SH-SY5Y (cell line): ENCODE measurements at regions not wholly inside any gene's neighbourhood (a gene's known extent, or its start where the extent isn't known, plus 50 kb on each side); places are given as distances from the start of the nearest gene placed in this dataset.

ENCODE experiments used
- GATA2 ChIP-seq: IDR thresholded peaks from 2 replicates; pipeline ENCODE4 v1.6.1; 2011; ENCODE audit warnings: mild to moderate bottlenecking, low read depth, low read length
- GATA3 ChIP-seq: IDR thresholded peaks from 2 replicates; pipeline ENCODE4 v1.6.1; 2011; ENCODE audit warnings: low read depth, mild to moderate bottlenecking, low read length, moderate library complexity

DNA sequence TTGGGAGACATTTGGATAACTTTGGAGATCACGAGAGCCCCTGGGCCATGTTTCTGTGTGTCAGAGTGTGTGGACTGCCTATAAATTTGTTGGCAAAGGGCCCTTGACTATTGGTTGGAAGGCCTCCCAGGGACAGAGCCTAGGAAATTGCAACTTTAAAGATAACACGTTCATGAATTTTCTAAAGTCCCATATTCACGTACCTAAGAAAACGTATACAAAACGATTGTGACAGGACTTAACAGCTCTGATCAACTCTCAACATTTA lies 55.8 kb downstream of the DOP1B start:
- no peak for TF ChIP-seq GATA2
- no peak for TF ChIP-seq GATA3
